Lower leg skin (tissue), 3 donors: ENCODE measurements at regions not wholly inside any gene's neighbourhood (a gene's known extent, or its start where the extent isn't known, plus 50 kb on each side); places are given as distances from the start of the nearest gene placed in this dataset.

Source experiments
- POLR2A ChIP-seq, 2 donors: fragments of 450-650 bp; IDR thresholded peaks; one replicate each; pipeline ENCODE4 v1.6.1; 2016 to 2017; ENCODE audit warnings: antibody characterized with exemption in 2 of 2, mild to moderate bottlenecking in 1 of 2, moderate library complexity in 1 of 2
- TF ChIP-seq, protein P1 (sequence below), 3 donors: fragments of 450-650 bp; IDR thresholded peaks; one replicate each; pipeline ENCODE4 v1.5.1; 2016; ENCODE audit warnings: antibody characterized with exemption in 3 of 3, mild to moderate bottlenecking in 3 of 3, moderate library complexity in 2 of 3

DNA sequence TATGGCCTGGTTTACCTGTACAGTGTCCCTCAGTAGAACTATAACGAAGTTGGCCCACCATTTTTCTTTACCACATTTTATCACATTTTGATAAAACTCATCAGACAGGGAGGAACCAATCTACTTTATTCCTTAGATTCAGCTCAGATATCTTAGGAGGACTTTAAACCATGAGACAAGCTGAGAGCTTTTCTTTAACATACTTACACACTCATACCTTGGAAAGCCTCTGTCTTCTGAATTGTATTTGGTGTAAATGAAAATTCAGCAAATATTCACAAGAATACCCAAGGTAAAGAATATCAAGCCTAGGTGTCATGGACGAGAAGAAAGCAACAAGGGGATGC is 313.2 kb downstream of the ENC1 start:
- TF ChIP-seq POLR2A (IDR thresholded peaks at IDR 0.05), result no peak
- TF ChIP-seq, protein P1, sequence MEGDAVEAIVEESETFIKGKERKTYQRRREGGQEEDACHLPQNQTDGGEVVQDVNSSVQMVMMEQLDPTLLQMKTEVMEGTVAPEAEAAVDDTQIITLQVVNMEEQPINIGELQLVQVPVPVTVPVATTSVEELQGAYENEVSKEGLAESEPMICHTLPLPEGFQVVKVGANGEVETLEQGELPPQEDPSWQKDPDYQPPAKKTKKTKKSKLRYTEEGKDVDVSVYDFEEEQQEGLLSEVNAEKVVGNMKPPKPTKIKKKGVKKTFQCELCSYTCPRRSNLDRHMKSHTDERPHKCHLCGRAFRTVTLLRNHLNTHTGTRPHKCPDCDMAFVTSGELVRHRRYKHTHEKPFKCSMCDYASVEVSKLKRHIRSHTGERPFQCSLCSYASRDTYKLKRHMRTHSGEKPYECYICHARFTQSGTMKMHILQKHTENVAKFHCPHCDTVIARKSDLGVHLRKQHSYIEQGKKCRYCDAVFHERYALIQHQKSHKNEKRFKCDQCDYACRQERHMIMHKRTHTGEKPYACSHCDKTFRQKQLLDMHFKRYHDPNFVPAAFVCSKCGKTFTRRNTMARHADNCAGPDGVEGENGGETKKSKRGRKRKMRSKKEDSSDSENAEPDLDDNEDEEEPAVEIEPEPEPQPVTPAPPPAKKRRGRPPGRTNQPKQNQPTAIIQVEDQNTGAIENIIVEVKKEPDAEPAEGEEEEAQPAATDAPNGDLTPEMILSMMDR (IDR thresholded peaks at IDR 0.05), result no peak
